ENCODE measurements at regions not wholly inside any gene's neighbourhood (a gene's known extent, or its start where the extent isn't known, plus 50 kb on each side); places are given as distances from the start of the nearest gene placed in this dataset.

GRCh38 chr7:132652507-132652906 lies 76.2 kb upstream of the PLXNA4 start:
- TF ChIP-seq CTCF (IDR thresholded peaks at IDR 0.05; ENCODE audit: low read depth, low read length) (no peak), EZH2phosphoT487 (IDR thresholded peaks at IDR 0.05; ENCODE audit: low read depth) (no peak)
